ENCODE measurements at regions not wholly inside any gene's neighbourhood (a gene's known extent, or its start where the extent isn't known, plus 50 kb on each side); places are given as distances from the start of the nearest gene placed in this dataset.

DNA sequence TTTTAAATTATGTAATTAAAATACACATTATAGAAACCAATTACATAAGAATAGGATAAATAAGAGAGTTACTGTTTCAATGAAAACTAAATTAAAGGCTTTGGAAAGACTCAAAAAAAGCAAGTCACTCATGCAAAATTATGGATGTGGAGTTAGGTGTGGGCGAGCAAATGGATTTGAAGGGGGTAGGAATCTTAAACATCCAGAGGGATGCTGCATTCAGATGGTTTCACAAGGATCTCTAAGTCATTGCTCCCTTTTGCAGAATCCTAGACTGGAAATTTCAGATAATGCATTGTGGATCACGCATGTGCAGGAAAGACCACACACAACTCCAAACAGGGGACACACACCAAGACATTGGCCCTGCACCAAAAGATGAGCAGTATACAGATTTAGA is 57.5 kb downstream of the DRD1 start:
- no peak overlapping the region for H2AFZ ChIP-seq (replicated peaks; ENCODE audit: low read length, poor library complexity)
- no peak overlapping the region for H4K8ac ChIP-seq (ENCODE audit: low read depth in 2 of 2, low read length in 2 of 2)
- H3K14ac ChIP-seq (replicated peaks; ENCODE audit: low read depth, low read length): no peak overlapping the region; the same call in 1 of the 2 replicates
- TF ChIP-seq RFX5 (IDR thresholded peaks at IDR 0.05; ENCODE audit: low read depth, low read length) (no peak), CEBPB (IDR thresholded peaks at IDR 0.05; ENCODE audit: low read depth, low read length) (no peak), CHD1 (IDR thresholded peaks at IDR 0.05; ENCODE audit: low read depth, low read length) (no peak), POLR2A (IDR thresholded peaks at IDR 0.05; ENCODE audit: low read depth, low read length) (no peak), MAFK (IDR thresholded peaks at IDR 0.05; ENCODE audit: low read depth, low read length) (no peak), MAZ (IDR thresholded peaks at IDR 0.05; ENCODE audit: borderline replicate concordance, low read depth, low read length) (no peak), NFE2L2 (IDR thresholded peaks at IDR 0.05; ENCODE audit: low read depth, low read length) (no peak), RAD21 (IDR thresholded peaks at IDR 0.05; ENCODE audit: low read length) (no peak), USF2 (IDR thresholded peaks at IDR 0.05; ENCODE audit: low read depth, low read length) (no peak), FOS (IDR thresholded peaks at IDR 0.05; ENCODE audit: low read depth, low read length) (no peak), MXI1 (IDR thresholded peaks at IDR 0.05; ENCODE audit: borderline replicate concordance, low read depth, low read length) (no peak), RCOR1 (IDR thresholded peaks at IDR 0.05; ENCODE audit: insufficient replicate concordance, low read length) (no peak), BHLHE40 (IDR thresholded peaks at IDR 0.05; ENCODE audit: low read depth, low read length) (no peak), SMC3 (IDR thresholded peaks at IDR 0.05; ENCODE audit: low read depth, low read length) (no peak)
- TF ChIP-seq, protein P1, sequence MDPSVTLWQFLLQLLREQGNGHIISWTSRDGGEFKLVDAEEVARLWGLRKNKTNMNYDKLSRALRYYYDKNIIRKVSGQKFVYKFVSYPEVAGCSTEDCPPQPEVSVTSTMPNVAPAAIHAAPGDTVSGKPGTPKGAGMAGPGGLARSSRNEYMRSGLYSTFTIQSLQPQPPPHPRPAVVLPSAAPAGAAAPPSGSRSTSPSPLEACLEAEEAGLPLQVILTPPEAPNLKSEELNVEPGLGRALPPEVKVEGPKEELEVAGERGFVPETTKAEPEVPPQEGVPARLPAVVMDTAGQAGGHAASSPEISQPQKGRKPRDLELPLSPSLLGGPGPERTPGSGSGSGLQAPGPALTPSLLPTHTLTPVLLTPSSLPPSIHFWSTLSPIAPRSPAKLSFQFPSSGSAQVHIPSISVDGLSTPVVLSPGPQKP (IDR thresholded peaks at IDR 0.05; ENCODE audit: borderline replicate concordance, low read depth, low read length): no peak
- TF ChIP-seq, protein P2, sequence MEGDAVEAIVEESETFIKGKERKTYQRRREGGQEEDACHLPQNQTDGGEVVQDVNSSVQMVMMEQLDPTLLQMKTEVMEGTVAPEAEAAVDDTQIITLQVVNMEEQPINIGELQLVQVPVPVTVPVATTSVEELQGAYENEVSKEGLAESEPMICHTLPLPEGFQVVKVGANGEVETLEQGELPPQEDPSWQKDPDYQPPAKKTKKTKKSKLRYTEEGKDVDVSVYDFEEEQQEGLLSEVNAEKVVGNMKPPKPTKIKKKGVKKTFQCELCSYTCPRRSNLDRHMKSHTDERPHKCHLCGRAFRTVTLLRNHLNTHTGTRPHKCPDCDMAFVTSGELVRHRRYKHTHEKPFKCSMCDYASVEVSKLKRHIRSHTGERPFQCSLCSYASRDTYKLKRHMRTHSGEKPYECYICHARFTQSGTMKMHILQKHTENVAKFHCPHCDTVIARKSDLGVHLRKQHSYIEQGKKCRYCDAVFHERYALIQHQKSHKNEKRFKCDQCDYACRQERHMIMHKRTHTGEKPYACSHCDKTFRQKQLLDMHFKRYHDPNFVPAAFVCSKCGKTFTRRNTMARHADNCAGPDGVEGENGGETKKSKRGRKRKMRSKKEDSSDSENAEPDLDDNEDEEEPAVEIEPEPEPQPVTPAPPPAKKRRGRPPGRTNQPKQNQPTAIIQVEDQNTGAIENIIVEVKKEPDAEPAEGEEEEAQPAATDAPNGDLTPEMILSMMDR (conservative IDR thresholded peaks at IDR 0.05; ENCODE audit: low read depth, low read length): no peak
- dilution Hi-C loops (cut with HindIII; ENCODE audit: low sequenced_read_pairs, unreplicated experiment): no loop called here
- no peaks in the 10 kb centered on the region for H3K79me1 ChIP-seq (ENCODE audit: low read depth in 1 of 2, low read length in 2 of 2)
- H3K9me1 ChIP-seq (ENCODE audit: insufficient read depth, low read length): peaks cover 3% of the 10 kb centered on the region; the same call in 1 of the 2 replicates
- in situ Hi-C loops (cut with MboI; ENCODE audit: low sequenced_read_pairs): no loop called here
- no peak overlapping the region for H3K4ac ChIP-seq (ENCODE audit: low read depth, low read length)
- H2BK15ac ChIP-seq (ENCODE audit: low read depth, low read length): no peak overlapping the region
- no peak overlapping the region for H2AK5ac ChIP-seq (ENCODE audit: low read depth, low read length)
- H3K36me3 ChIP-seq (ENCODE audit: control insufficient read depth, insufficient read depth, low read length): no peaks in the 10 kb centered on the region
- H2AK9ac ChIP-seq (replicated peaks; ENCODE audit: low read depth, low read length, poor library complexity): no peak overlapping the region
- H2BK120ac ChIP-seq (ENCODE audit: low read depth, low read length): no peak overlapping the region
- H3K27ac ChIP-seq (ENCODE audit: insufficient read depth, low read length): no peak overlapping the region
- no peaks in the 10 kb centered on the region; the same call in 1 of the 2 replicates for H3K27me3 ChIP-seq (ENCODE audit: control insufficient read depth, insufficient read depth, low read length)
- POLR2A ChIA-PET (ENCODE audit: unreplicated experiment): no interaction called here
- CTCF ChIA-PET: no interaction called here
- H4K20me1 ChIP-seq (ENCODE audit: insufficient read depth, low read length): no peaks in the 10 kb centered on the region
- H2BK20ac ChIP-seq (ENCODE audit: low read depth, low read length): no peak overlapping the region
- intact Hi-C loops (cut with micrococcal nuclease): loop anchor here (10.0 kb wide), 1 partner anchor 172 kb away; no protein-coding TSS in a partner anchor
- H3K9ac ChIP-seq (ENCODE audit: low read depth, low read length): no peak overlapping the region
- no peak overlapping the region for H4K91ac ChIP-seq (ENCODE audit: insufficient read depth, low read depth, low read length)
- peaks cover 3% of the 10 kb centered on the region for H3K4me1 ChIP-seq (ENCODE audit: control insufficient read depth, insufficient read depth, low read length)
- ATAC-seq (ENCODE audit: low read depth): no peak
- no peak overlapping the region for H3K23ac ChIP-seq (ENCODE audit: low read depth, low read length)
- H3K56ac ChIP-seq (ENCODE audit: extremely low read depth, insufficient read depth, low read length): no peak overlapping the region
- no CpG with 5 or more reads among the region's 2 CpGs for WGBS, 2 experiments (ENCODE audit: extremely low coverage in 2 of 2, insufficient read length in 1 of 2)
- no peak overlapping the region for H2BK5ac ChIP-seq (ENCODE audit: low read depth, low read length, poor library complexity, severe bottlenecking)
- no peak overlapping the region for H3K4me3 ChIP-seq (ENCODE audit: insufficient read depth, low read depth, low read length)
- DNase-seq: no peak
- no peak overlapping the region for H3K4me2 ChIP-seq (ENCODE audit: low read depth, low read length)
- no TSS peak for BruUV-seq (replicated peaks)
- no peaks in the 10 kb centered on the region for H3K9me3 ChIP-seq (ENCODE audit: control insufficient read depth, insufficient read depth, low read length)
- no peak overlapping the region for H3K18ac ChIP-seq (ENCODE audit: low read depth, low read length)
- no peak overlapping the region for H4K5ac ChIP-seq (ENCODE audit: low read depth, low read length)
